HEK293 (cell line): ENCODE measurements at regions not wholly inside any gene's neighbourhood (a gene's known extent, or its start where the extent isn't known, plus 50 kb on each side); places are given as distances from the start of the nearest gene placed in this dataset.

ENCODE experiments used
- GFI1B ChIP-seq: fragments of 450-650 bp; formaldehyde crosslinking; IDR thresholded peaks from 2 replicates; pipeline ENCODE4 v1.5.1; 2016; ENCODE audit warnings: missing biosample characterization, missing genetic modification characterization
- HOXC10 ChIP-seq: sonication (generic); formaldehyde crosslinking; IDR thresholded peaks from 2 replicates; pipeline ENCODE4 v1.8.1; 2023; ENCODE audit warnings: mild to moderate bottlenecking, missing genetic modification reagents
- KLF1 ChIP-seq: fragments of 450-650 bp; formaldehyde crosslinking; IDR thresholded peaks from 2 replicates; pipeline ENCODE4 v1.5.1; 2016; ENCODE audit warnings: missing biosample characterization, missing genetic modification characterization
- SP2 ChIP-seq: fragments of 450-650 bp; formaldehyde crosslinking; IDR thresholded peaks from 2 replicates; pipeline ENCODE4 v1.5.1; 2016; ENCODE audit warnings: missing biosample characterization, missing genetic modification characterization
- TCF7L2 ChIP-seq: IDR thresholded peaks from 2 replicates; pipeline ENCODE4 v1.6.1; 2011; ENCODE audit warnings: low read depth, mild to moderate bottlenecking, inconsistent platforms, low read length, moderate library complexity, borderline replicate concordance
- ZBTB20 ChIP-seq: fragments of 450-650 bp; formaldehyde crosslinking; IDR thresholded peaks from 2 replicates; pipeline ENCODE4 v1.5.1; 2016; ENCODE audit warnings: missing biosample characterization, missing genetic modification characterization
- ZBTB48 ChIP-seq: fragments of 450-650 bp; formaldehyde crosslinking; IDR thresholded peaks from 2 replicates; pipeline ENCODE4 v1.5.1; 2016; ENCODE audit warnings: missing biosample characterization, missing genetic modification characterization
- ZBTB6 ChIP-seq: fragments of 450-650 bp; formaldehyde crosslinking; IDR thresholded peaks from 2 replicates; pipeline ENCODE4 v1.5.1; 2017; ENCODE audit warnings: missing biosample characterization, missing genetic modification characterization
- ZBTB8A ChIP-seq: fragments of 450-650 bp; formaldehyde crosslinking; IDR thresholded peaks from 2 replicates; pipeline ENCODE4 v1.5.1; 2016; ENCODE audit warnings: missing biosample characterization, missing genetic modification characterization
- ZFP3 ChIP-seq: fragments of 450-650 bp; formaldehyde crosslinking; IDR thresholded peaks from 2 replicates; pipeline ENCODE4 v1.5.1; 2016; ENCODE audit warnings: low read depth, missing biosample characterization, missing genetic modification characterization
- ZNF140 ChIP-seq: fragments of 450-650 bp; formaldehyde crosslinking; IDR thresholded peaks from 2 replicates; pipeline ENCODE4 v1.5.1; 2016; ENCODE audit warnings: missing biosample characterization, missing genetic modification characterization
- ZNF175 ChIP-seq: fragments of 450-650 bp; formaldehyde crosslinking; IDR thresholded peaks from 2 replicates; pipeline ENCODE4 v1.5.1; 2016; ENCODE audit warnings: missing biosample characterization, missing genetic modification characterization
- ZNF2 ChIP-seq: fragments of 450-650 bp; formaldehyde crosslinking; IDR thresholded peaks from 2 replicates; pipeline ENCODE4 v1.5.1; 2016; ENCODE audit warnings: missing biosample characterization, missing genetic modification characterization
- ZNF266 ChIP-seq: fragments of 450-650 bp; formaldehyde crosslinking; IDR thresholded peaks from 2 replicates; pipeline ENCODE4 v1.5.1; 2016; ENCODE audit warnings: missing biosample characterization, missing genetic modification characterization, low read depth
- ZNF280C ChIP-seq: fragments of 450-650 bp; formaldehyde crosslinking; IDR thresholded peaks from 2 replicates; pipeline ENCODE4 v1.5.1; 2016; ENCODE audit warnings: missing biosample characterization, missing genetic modification characterization
- ZNF335 ChIP-seq: fragments of 450-650 bp; formaldehyde crosslinking; conservative IDR thresholded peaks from 2 replicates; pipeline ENCODE4 v1.5.1; 2016; ENCODE audit warnings: missing biosample characterization, missing genetic modification characterization
- ZNF350 ChIP-seq: fragments of 450-650 bp; formaldehyde crosslinking; IDR thresholded peaks from 2 replicates; pipeline ENCODE4 v1.5.0; 2017; ENCODE audit warnings: missing biosample characterization, mild to moderate bottlenecking, missing genetic modification characterization
- ZNF398 ChIP-seq: fragments of 450-650 bp; formaldehyde crosslinking; IDR thresholded peaks from 2 replicates; pipeline ENCODE4 v1.5.1; 2017; ENCODE audit warnings: missing biosample characterization, missing genetic modification characterization
- ZNF416 ChIP-seq: fragments of 450-650 bp; formaldehyde crosslinking; IDR thresholded peaks from 2 replicates; pipeline ENCODE4 v1.5.1; 2016; ENCODE audit warnings: missing biosample characterization, missing genetic modification characterization
- ZNF433 ChIP-seq: fragments of 450-650 bp; formaldehyde crosslinking; IDR thresholded peaks from 2 replicates; pipeline ENCODE4 v1.5.1; 2016; ENCODE audit warnings: missing biosample characterization, missing genetic modification characterization, low read depth
- ZNF48 ChIP-seq: fragments of 450-650 bp; formaldehyde crosslinking; IDR thresholded peaks from 2 replicates; pipeline ENCODE4 v1.5.1; 2016; ENCODE audit warnings: missing biosample characterization, missing genetic modification characterization
- ZNF513 ChIP-seq: fragments of 450-650 bp; IDR thresholded peaks from 2 replicates; pipeline ENCODE4 v1.5.1; 2018; ENCODE audit warnings: missing biosample characterization, missing genetic modification characterization
- ZNF518A ChIP-seq: fragments of 450-650 bp; formaldehyde crosslinking; conservative IDR thresholded peaks from 2 replicates; pipeline ENCODE4 v1.5.1; 2016; ENCODE audit warnings: low read depth, missing biosample characterization, missing genetic modification characterization
- ZNF521 ChIP-seq: fragments of 450-650 bp; formaldehyde crosslinking; IDR thresholded peaks from 2 replicates; pipeline ENCODE4 v1.5.1; 2017; ENCODE audit warnings: missing biosample characterization, mild to moderate bottlenecking, missing genetic modification characterization
- ZNF600 ChIP-seq: fragments of 450-650 bp; formaldehyde crosslinking; IDR thresholded peaks from 2 replicates; pipeline ENCODE4 v1.5.1; 2016; ENCODE audit warnings: missing biosample characterization, missing genetic modification characterization
- ZNF621 ChIP-seq: fragments of 450-650 bp; formaldehyde crosslinking; IDR thresholded peaks from 2 replicates; pipeline ENCODE4 v1.5.1; 2017; ENCODE audit warnings: missing biosample characterization, missing genetic modification characterization
- ZNF658 ChIP-seq: fragments of 450-650 bp; formaldehyde crosslinking; IDR thresholded peaks from 2 replicates; pipeline ENCODE4; 2016; ENCODE audit warnings: missing biosample characterization, missing genetic modification characterization
- ZNF660 ChIP-seq: fragments of 450-650 bp; IDR thresholded peaks from 2 replicates; pipeline ENCODE4 v1.5.1; 2018; ENCODE audit warnings: missing biosample characterization, mild to moderate bottlenecking, missing genetic modification characterization
- ZNF707 ChIP-seq: fragments of 450-650 bp; formaldehyde crosslinking; IDR thresholded peaks from 2 replicates; pipeline ENCODE4 v1.5.1; 2016; ENCODE audit warnings: missing biosample characterization, missing genetic modification characterization
- ZNF777 ChIP-seq: fragments of 450-650 bp; formaldehyde crosslinking; IDR thresholded peaks from 2 replicates; pipeline ENCODE4 v1.5.1; 2017; ENCODE audit warnings: missing biosample characterization, missing genetic modification characterization, borderline replicate concordance
- ZSCAN23 ChIP-seq: fragments of 450-650 bp; formaldehyde crosslinking; IDR thresholded peaks from 2 replicates; pipeline ENCODE4 v1.5.1; 2016; ENCODE audit warnings: missing biosample characterization, missing genetic modification characterization

GRCh38 chr20:1802385-1803060 is 92.7 kb upstream of the SIRPA start (continued):
- no peak for TF ChIP-seq ZNF518A
- TF ChIP-seq HOXC10, result no peak
- TF ChIP-seq ZNF175, result no peak
- TF ChIP-seq ZSCAN23, result no peak
- TF ChIP-seq ZNF433 (tag by site-specific recombination), result no peak
- TF ChIP-seq ZNF140 (tag by site-specific recombination), result no peak
- TF ChIP-seq ZNF266 (tag by site-specific recombination), result no peak
- no peak for TF ChIP-seq GFI1B
- TF ChIP-seq SP2 (tag by site-specific recombination), result no peak
- no peak for TF ChIP-seq ZBTB8A (tag by site-specific recombination)
- no peak for TF ChIP-seq ZNF416 (tag by site-specific recombination)
- no peak for TF ChIP-seq ZNF513 (tag by site-specific recombination)
- peak; percentile 55 for TF ChIP-seq ZNF398
- peak; percentile 39; the same call in 1 of the 2 replicates for TF ChIP-seq TCF7L2
- TF ChIP-seq ZNF658, result no peak
- no peak for TF ChIP-seq ZNF600 (tag by site-specific recombination)
- TF ChIP-seq ZNF350 (tag by site-specific recombination), result no peak
- TF ChIP-seq ZBTB20 (tag by site-specific recombination), result peak; percentile 78; the same call in 1 of the 2 replicates
- no peak for TF ChIP-seq ZBTB48 (tag by site-specific recombination)
- no peak for TF ChIP-seq KLF1 (tag by site-specific recombination)
- no peak for TF ChIP-seq ZNF777 (tag by site-specific recombination)
- TF ChIP-seq ZNF660 (tag by site-specific recombination), result no peak
- TF ChIP-seq ZNF48 (tag by site-specific recombination), result no peak
- no peak for TF ChIP-seq ZNF707 (tag by site-specific recombination)
- TF ChIP-seq ZNF521 (tag by site-specific recombination), result no peak
- no peak for TF ChIP-seq ZBTB6
- no peak for TF ChIP-seq ZNF621 (tag by site-specific recombination)
- TF ChIP-seq ZNF335 (tag by site-specific recombination), result peak; percentile 93
- TF ChIP-seq ZFP3 (tag by site-specific recombination), result no peak
- TF ChIP-seq ZNF280C (tag by site-specific recombination), result no peak
- 0 out of 2 replicates have a peak, but pooled peaks have one; percentile 22 for TF ChIP-seq ZNF2
